AG04450 (cell line): ENCODE measurements at regions not wholly inside any gene's neighbourhood (a gene's known extent, or its start where the extent isn't known, plus 50 kb on each side); places are given as distances from the start of the nearest gene placed in this dataset.

Source experiments
- CTCF ChIA-PET: fragments of 300-600, 350-600 bp; formaldehyde crosslinking; extraction: SDS; loops from one replicate; lab custom pipeline; 2022; ENCODE audit warnings: antibody characterized with exemption, inconsistent platforms; lab: Charles Lee
- POLR2A ChIA-PET: fragments of 350-600 bp; formaldehyde crosslinking; extraction: SDS; loops from one replicate; lab custom pipeline; 2021; ENCODE audit warnings: antibody characterized with exemption, inconsistent platforms; lab: Yijun Ruan, JAX
- DNase-seq: peaks from one replicate; pipeline ENCODE4 v3.0.0-alpha.2; 2011; ENCODE audit warnings: low read depth, low spot score
- H3K27ac ChIP-seq: one replicate; pipeline ENCODE4 v1.5.1; 2012; ENCODE audit warnings: low read depth, low read length, control low read depth
- H3K27me3 ChIP-seq: one replicate; pipeline ENCODE4 v1.6.0; 2012; ENCODE audit warnings: low read length; ENCODE audit not compliant: control insufficient read depth, insufficient read depth
- H3K4me3 ChIP-seq: 2 replicates; pipeline ENCODE4 v1.5.1; 2011; ENCODE audit warnings: mild to moderate bottlenecking, low read depth, low read length, control low read depth
- H3K9me3 ChIP-seq: 2 replicates; pipeline ENCODE4 v1.5.1; 2012; ENCODE audit warnings: low read length; ENCODE audit not compliant: control insufficient read depth, insufficient read depth
- CTCF ChIP-seq: IDR thresholded peaks from 2 replicates; pipeline ENCODE4 v1.5.1; 2011; ENCODE audit warnings: low read depth, low read length, control low read depth, inconsistent platforms

- no peak for DNase-seq
- Histone ChIP-seq H3K4me3 (no peak overlapping the region), H3K9me3 (no peaks in the 10 kb centered on the region), H3K27me3 (no peaks in the 10 kb centered on the region), H3K27ac (no peak overlapping the region)
- no peak for TF ChIP-seq CTCF
- CTCF ChIA-PET: no interaction called here
- POLR2A ChIA-PET: no interaction called here
Measured at GRCh38 chr7:12093365-12093764, 117.7 kb upstream of the TMEM106B start.

- H3K27ac ChIP-seq: no peak overlapping the region
- POLR2A ChIA-PET: no interaction called here
- H3K9me3 ChIP-seq: no peaks in the 10 kb centered on the region
- DNase-seq: no peak
- H3K27me3 ChIP-seq: no peaks in the 10 kb centered on the region
- H3K4me3 ChIP-seq: no peak overlapping the region
- CTCF ChIA-PET: interaction anchor here (1.4 kb wide), 1 partner anchor 228 kb away, joined by 3 read pairs; no protein-coding TSS in a partner anchor
- TF ChIP-seq CTCF: no peak
Measured at GRCh38 chr7:12094365-12094921, 116.7 kb upstream of the TMEM106B start.

GRCh38 chr7:12102126-12102525, 109.0 kb upstream of the TMEM106B start:
- no peak for TF ChIP-seq CTCF
- DNase-seq: no peak
- Histone ChIP-seq H3K4me3 (no peak overlapping the region), H3K27ac (no peak overlapping the region), H3K27me3 (no peaks in the 10 kb centered on the region), H3K9me3 (no peaks in the 10 kb centered on the region)
- POLR2A ChIA-PET: no interaction called here
- CTCF ChIA-PET: no interaction called here

GRCh38 chr7:12102527-12102926, 108.6 kb upstream of the TMEM106B start:
- no peak for TF ChIP-seq CTCF
- no peak for DNase-seq
- no peak overlapping the region for H3K4me3 ChIP-seq
- no peaks in the 10 kb centered on the region for H3K27me3 ChIP-seq
- POLR2A ChIA-PET: no interaction called here
- CTCF ChIA-PET: no interaction called here
- H3K9me3 ChIP-seq: no peaks in the 10 kb centered on the region
- no peak overlapping the region for H3K27ac ChIP-seq

GRCh38 chr7:12103948-12104347, 107.1 kb upstream of the TMEM106B start:
- H3K27ac ChIP-seq: no peak overlapping the region
- CTCF ChIA-PET: no interaction called here
- POLR2A ChIA-PET: no interaction called here
- no peaks in the 10 kb centered on the region for H3K9me3 ChIP-seq
- H3K27me3 ChIP-seq: no peaks in the 10 kb centered on the region
- no peak for TF ChIP-seq CTCF
- no peak for DNase-seq
- no peak overlapping the region for H3K4me3 ChIP-seq
